Liver (tissue), 8 donors: ENCODE measurements at regions not wholly inside any gene's neighbourhood (a gene's known extent, or its start where the extent isn't known, plus 50 kb on each side); places are given as distances from the start of the nearest gene placed in this dataset.

Experiments
- DNase-seq: peaks from one replicate; pipeline ENCODE4 v3.0.0-alpha.2; 2017; ENCODE audit warnings: low spot score
- H3K27ac ChIP-seq, 2 donors: one replicate each; pipeline ENCODE4 v1.7.0; 2013; ENCODE audit warnings: inconsistent platforms in 2 of 2, low read length in 2 of 2, control low read depth in 1 of 2, low read depth in 1 of 2, mild to moderate bottlenecking in 1 of 2
- H3K27me3 ChIP-seq, 4 donors: one replicate each; pipeline versions ENCODE4 v1.6.1 to v1.7.0; 2013; ENCODE audit warnings: low read length in 3 of 4, inconsistent platforms in 1 of 4, mild to moderate bottlenecking in 1 of 4, moderate library complexity in 1 of 4; ENCODE audit not compliant: control insufficient read depth in 4 of 4, insufficient read depth in 4 of 4
- H3K36me3 ChIP-seq, 4 donors: one replicate each; pipeline versions ENCODE4 v1.6.1 to v1.7.0; 2013; ENCODE audit warnings: low read length in 3 of 4, mild to moderate bottlenecking in 3 of 4, low read depth in 1 of 4, moderate library complexity in 1 of 4; ENCODE audit not compliant: control insufficient read depth in 4 of 4, insufficient read depth in 3 of 4
- H3K4me1 ChIP-seq, 4 donors: one replicate each; pipeline versions ENCODE4 v1.6.1 to v1.7.0; 2013; ENCODE audit warnings: low read length in 3 of 4, mild to moderate bottlenecking in 3 of 4, moderate library complexity in 1 of 4; ENCODE audit not compliant: control insufficient read depth in 4 of 4, insufficient read depth in 4 of 4
- H3K4me3 ChIP-seq, 3 donors: one replicate each; pipeline versions ENCODE4 v1.6.1 to v1.7.0; 2013; ENCODE audit warnings: low read length in 3 of 3, control low read depth in 1 of 3, low read depth in 1 of 3, mild to moderate bottlenecking in 1 of 3
- H3K9ac ChIP-seq, 2 donors: one replicate each; pipeline ENCODE4 v1.7.0; 2013; ENCODE audit warnings: low read length in 2 of 2, mild to moderate bottlenecking in 2 of 2, moderate library complexity in 2 of 2, control low read depth in 1 of 2, low read depth in 1 of 2
- H3K9me3 ChIP-seq, 4 donors: one replicate each; pipeline versions ENCODE4 v1.6.1 to v1.7.0; 2013; ENCODE audit warnings: low read length in 3 of 4; ENCODE audit not compliant: control insufficient read depth in 4 of 4
- ATF3 ChIP-seq: IDR thresholded peaks from 2 replicates; pipeline ENCODE4 v1.6.1; 2016; ENCODE audit warnings: antibody characterized with exemption
- CTCF ChIP-seq: fragments of 150-350 bp; IDR thresholded peaks from 2 replicates; pipeline ENCODE4 v1.5.1; 2017; ENCODE audit warnings: improper control_type of control experiment, low read depth, low read length; ENCODE audit not compliant: missing input control
- EGR1 ChIP-seq, 2 donors: IDR thresholded peaks; 2 replicates each; pipeline ENCODE4 v1.6.1; 2016 to 2018; ENCODE audit warnings: antibody characterized with exemption in 2 of 2, low read depth in 2 of 2
- FOXA1 ChIP-seq: IDR thresholded peaks from 2 replicates; pipeline ENCODE4 v1.6.1; 2016; ENCODE audit warnings: antibody characterized with exemption
- FOXA2 ChIP-seq: IDR thresholded peaks from 2 replicates; pipeline ENCODE4 v1.6.1; 2016; ENCODE audit warnings: antibody characterized with exemption
- GABPA ChIP-seq, 2 donors: IDR thresholded peaks in 1 of 2; conservative IDR thresholded peaks in 1 of 2; 2 replicates each; pipeline ENCODE4 v1.6.1; 2016; ENCODE audit warnings: antibody characterized with exemption in 2 of 2, mild to moderate bottlenecking in 1 of 2, moderate library complexity in 1 of 2
- HNF4A ChIP-seq, 2 donors: conservative IDR thresholded peaks; 2 replicates each; pipeline ENCODE4 v1.6.1; 2016; ENCODE audit warnings: antibody characterized with exemption in 2 of 2, mild to moderate bottlenecking in 2 of 2
- HNF4G ChIP-seq: IDR thresholded peaks from 2 replicates; pipeline ENCODE4 v1.6.1; 2016; ENCODE audit warnings: antibody characterized with exemption
- JUND ChIP-seq, 2 donors: IDR thresholded peaks; 2 replicates each; pipeline ENCODE4 v1.6.1; 2016; ENCODE audit warnings: antibody characterized with exemption in 2 of 2
- MAX ChIP-seq: IDR thresholded peaks from 2 replicates; pipeline ENCODE4 v1.6.1; 2016; ENCODE audit warnings: antibody characterized with exemption
- NR2F2 ChIP-seq: IDR thresholded peaks from 2 replicates; pipeline ENCODE4 v1.6.1; 2016; ENCODE audit warnings: antibody characterized with exemption
- RAD21 ChIP-seq, 2 donors: IDR thresholded peaks; 2 replicates each; pipeline ENCODE4 v1.6.1; 2016; ENCODE audit warnings: antibody characterized with exemption in 2 of 2, mild to moderate bottlenecking in 2 of 2
- REST ChIP-seq: IDR thresholded peaks from 2 replicates; pipeline ENCODE4 v1.6.1; 2016; ENCODE audit warnings: antibody characterized with exemption, mild to moderate bottlenecking
- RXRA ChIP-seq, 2 donors: IDR thresholded peaks; 2 replicates each; pipeline ENCODE4 v1.6.1; 2017 to 2018; ENCODE audit warnings: antibody characterized with exemption in 2 of 2, mild to moderate bottlenecking in 1 of 2
- SP1 ChIP-seq: IDR thresholded peaks from 2 replicates; pipeline ENCODE4 v1.6.1; 2018; ENCODE audit warnings: antibody characterized with exemption, mild to moderate bottlenecking
- TAF1 ChIP-seq: conservative IDR thresholded peaks from 2 replicates; pipeline ENCODE4 v1.6.1; 2016; ENCODE audit warnings: antibody characterized with exemption, mild to moderate bottlenecking
- YY1 ChIP-seq: IDR thresholded peaks from 2 replicates; pipeline ENCODE4 v1.6.1; 2016; ENCODE audit warnings: antibody characterized with exemption, mild to moderate bottlenecking
- ZBTB33 ChIP-seq: IDR thresholded peaks from 2 replicates; pipeline ENCODE4 v1.6.1; 2016; ENCODE audit warnings: antibody characterized with exemption
- WGBS: extraction: QIAGEN DNeasy Blood & Tissue Kit; methylation state at CpG from one replicate; pipeline ENCODE4 v1.1.7; 2013; 5-methylcytosine and 5-hydroxymethylcytosine counted together
- donor health status: healthy.
- donor health status: healthy.
- donor health status: healthy.
- donor health status: healthy.
- donor health status: healthy.

GRCh38 chr5:5649641-5650040, 227.2 kb downstream of the ICE1 start:
- H3K9me3 ChIP-seq, result no peaks in the 10 kb centered on the region
- WGBS, result 67% methylated on average over 5 of the region's 5 CpGs
- H3K4me3 ChIP-seq, result no peak overlapping the region
- no peaks in the 10 kb centered on the region for H3K36me3 ChIP-seq
- no peaks in the 10 kb centered on the region for H3K4me1 ChIP-seq
- TF ChIP-seq FOXA1 (no peak), MAX (no peak), HNF4A (conservative IDR thresholded peaks at IDR 0.05) (no peak), RAD21 (IDR thresholded peaks at IDR 0.05) (no peak), NR2F2 (no peak), JUND (IDR thresholded peaks at IDR 0.05) (no peak)
- no peak overlapping the region for H3K27ac ChIP-seq
- no peak overlapping the region for H3K9ac ChIP-seq
- peaks cover 0 to 3% (median 0%) of the 10 kb centered on the region in 4 donors for H3K27me3 ChIP-seq
- DNase-seq, result no peak

GRCh38 chr5:5648694-5649093, 226.2 kb downstream of the ICE1 start:
- no peaks in the 10 kb centered on the region for H3K4me1 ChIP-seq
- TF ChIP-seq ATF3, result no peak
- TF ChIP-seq FOXA2, result no peak
- TF ChIP-seq MAX, result no peak
- no peak for TF ChIP-seq RXRA (IDR thresholded peaks at IDR 0.05)
- TF ChIP-seq JUND (IDR thresholded peaks at IDR 0.05), result no peak
- H3K36me3 ChIP-seq, result no peaks in the 10 kb centered on the region
- no peak overlapping the region for H3K9ac ChIP-seq
- H3K27me3 ChIP-seq, result peaks cover 0 to 3% (median 0%) of the 10 kb centered on the region in 4 donors
- no peak for DNase-seq
- no peak overlapping the region for H3K27ac ChIP-seq
- H3K9me3 ChIP-seq, result no peaks in the 10 kb centered on the region
- WGBS, result 82% methylated on average over 7 of the region's 7 CpGs
- no peak overlapping the region for H3K4me3 ChIP-seq

GRCh38 chr5:5645891-5646290, 223.4 kb downstream of the ICE1 start:
- no peak overlapping the region for H3K4me3 ChIP-seq
- H3K27ac ChIP-seq, result no peak overlapping the region
- H3K9me3 ChIP-seq, result no peaks in the 10 kb centered on the region
- WGBS, result 88% methylated on average over 5 of the region's 5 CpGs
- no peaks in the 10 kb centered on the region for H3K4me1 ChIP-seq
- H3K36me3 ChIP-seq, result no peaks in the 10 kb centered on the region
- no peak overlapping the region for H3K9ac ChIP-seq
- no peak for DNase-seq
- TF ChIP-seq FOXA2 (no peak), CTCF (no peak), FOXA1 (no peak), TAF1 (no peak), SP1 (no peak), MAX (no peak), ZBTB33 (no peak), REST (no peak), HNF4G (no peak), EGR1 (IDR thresholded peaks at IDR 0.05; ENCODE audit: low read depth in 2 of 2) (no peak), NR2F2 (no peak), RAD21 (IDR thresholded peaks at IDR 0.05) (no peak), YY1 (no peak), JUND (IDR thresholded peaks at IDR 0.05) (no peak), GABPA (IDR thresholded peaks at IDR 0.05 in 1 of 2, conservative IDR thresholded peaks at IDR 0.05 in 1 of 2) (no peak), ATF3 (no peak)
- H3K27me3 ChIP-seq, result peaks cover 0 to 3% (median 0%) of the 10 kb centered on the region in 4 donors
